ENCODE measurements at regions not wholly inside any gene's neighbourhood (a gene's known extent, or its start where the extent isn't known, plus 50 kb on each side); places are given as distances from the start of the nearest gene placed in this dataset.
"Not testable (repeated sequence)": the region's sequence is repeated elsewhere in the genome, so short reads cannot be mapped to it uniquely, and the experiment has no call there.

DNA sequence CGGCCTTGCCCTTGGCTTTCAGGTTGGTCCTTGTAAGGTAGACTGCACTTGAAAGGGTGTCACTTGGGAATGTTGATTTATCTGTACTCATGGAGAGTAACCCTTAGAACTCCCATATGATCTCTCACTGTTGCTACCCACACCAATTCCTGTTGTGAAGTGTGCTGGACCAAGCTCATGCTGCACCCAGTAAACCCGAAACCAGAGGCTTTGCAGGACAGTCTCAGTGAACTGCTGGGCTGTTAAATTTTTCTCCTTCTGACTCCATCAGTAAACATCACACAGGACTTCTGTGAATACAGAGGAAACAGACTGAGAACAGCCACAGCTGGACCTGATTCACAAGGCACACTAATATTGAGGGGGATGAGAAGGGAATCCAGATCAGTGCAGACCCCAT, 783.0 kb downstream of the TMEM121 start:
- peaks cover 22% of the 10 kb centered on the region for H3K4me1 Mint-ChIP-seq
- no peak overlapping the region for H3K4me3 Mint-ChIP-seq
- H3K27ac Mint-ChIP-seq: no peak overlapping the region
- peaks cover 9% of the 10 kb centered on the region for H3K27me3 Mint-ChIP-seq
- H3K9me3 Mint-ChIP-seq: no peaks in the 10 kb centered on the region
- H3K36me3 Mint-ChIP-seq: no peaks in the 10 kb centered on the region
- no peak for ATAC-seq

GRCh38 chr14:106315436-106315835, 789.1 kb downstream of the TMEM121 start:
- H3K4me3 Mint-ChIP-seq: no peak overlapping the region
- no peak for ATAC-seq
- H3K36me3 Mint-ChIP-seq: no peaks in the 10 kb centered on the region
- peaks cover 18% of the 10 kb centered on the region for H3K4me1 Mint-ChIP-seq
- H3K9me3 Mint-ChIP-seq: no peaks in the 10 kb centered on the region
- no peaks in the 10 kb centered on the region for H3K27me3 Mint-ChIP-seq
- no peak overlapping the region for H3K27ac Mint-ChIP-seq

DNA sequence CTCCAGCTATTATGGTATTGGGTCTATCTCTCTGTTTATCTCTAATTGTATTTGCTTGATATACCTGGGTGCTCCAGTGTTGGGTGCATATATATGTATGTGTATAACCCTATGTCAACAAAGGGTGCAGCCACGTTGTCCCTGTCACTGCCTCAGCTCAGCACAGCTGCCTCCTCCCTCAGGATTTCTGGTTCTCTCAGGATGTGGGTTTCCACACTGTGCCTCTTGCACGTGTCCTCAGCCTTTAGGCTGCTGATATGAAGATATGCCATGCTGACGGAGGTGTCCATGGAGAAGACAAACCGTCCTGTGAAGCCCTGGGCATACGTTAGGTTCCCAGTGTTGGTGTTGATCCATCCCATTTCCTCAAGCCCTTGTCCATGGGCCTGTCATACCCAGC, 791.2 kb downstream of the TMEM121 start:
- Mint-ChIP-seq H3K4me3 (no peak overlapping the region), H3K27me3 (no peaks in the 10 kb centered on the region), H3K27ac (no peak overlapping the region), H3K4me1 (peaks cover 10% of the 10 kb centered on the region), H3K36me3 (no peaks in the 10 kb centered on the region), H3K9me3 (no peaks in the 10 kb centered on the region)
- ATAC-seq: no peak

DNA sequence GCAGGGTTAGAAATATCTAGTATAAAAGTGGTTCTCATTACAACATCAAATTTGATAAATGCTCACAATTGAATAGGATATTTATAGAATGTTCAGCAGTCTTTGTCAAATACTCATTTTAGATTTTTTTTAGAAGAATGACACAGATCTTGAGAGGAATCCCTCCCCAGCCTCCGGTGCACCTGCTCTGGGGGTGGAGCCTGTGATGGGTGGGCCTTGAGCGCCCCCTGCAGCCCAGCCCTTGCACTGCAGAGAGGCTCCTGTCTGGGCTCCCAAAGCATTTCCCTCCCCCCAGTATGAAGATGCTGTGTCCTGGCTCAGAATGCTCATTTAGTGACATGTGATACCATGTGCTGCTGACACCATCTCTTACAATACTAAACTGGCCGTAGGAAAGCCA, 792.3 kb downstream of the TMEM121 start:
- H3K27ac Mint-ChIP-seq: no peak overlapping the region
- H3K27me3 Mint-ChIP-seq: no peaks in the 10 kb centered on the region
- no peak for ATAC-seq
- H3K9me3 Mint-ChIP-seq: no peaks in the 10 kb centered on the region
- no peaks in the 10 kb centered on the region for H3K36me3 Mint-ChIP-seq
- peaks cover 8% of the 10 kb centered on the region for H3K4me1 Mint-ChIP-seq
- H3K4me3 Mint-ChIP-seq: no peak overlapping the region

DNA sequence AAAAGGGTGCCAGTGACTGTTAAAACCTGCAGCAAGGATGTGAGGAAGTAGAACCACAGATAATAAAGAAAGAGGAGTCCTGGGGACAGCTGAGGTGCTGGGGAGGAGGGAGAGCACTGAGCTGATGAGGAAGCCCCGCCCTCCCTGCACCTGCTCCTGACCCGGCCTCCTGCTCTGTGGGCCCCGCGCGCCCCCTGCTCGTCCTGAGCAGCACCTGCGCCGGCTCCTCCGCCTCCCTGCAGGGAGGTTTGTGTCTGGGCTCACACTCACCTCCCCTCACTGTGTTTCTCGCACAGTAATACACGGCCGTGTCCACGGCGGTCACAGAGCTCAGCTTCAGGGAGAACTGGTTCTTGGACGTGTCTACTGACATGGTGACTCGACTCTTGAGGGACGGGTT, 797.6 kb downstream of the TMEM121 start:
- not testable (repeated sequence) for H3K4me3 Mint-ChIP-seq, H3K27me3 Mint-ChIP-seq, H3K4me1 Mint-ChIP-seq, H3K27ac Mint-ChIP-seq, H3K9me3 Mint-ChIP-seq, H3K36me3 Mint-ChIP-seq, ATAC-seq

- ATAC-seq: no peak
- Mint-ChIP-seq H3K4me3 (no peak overlapping the region), H3K36me3 (no peaks in the 10 kb centered on the region), H3K27ac (no peak overlapping the region), H3K4me1 (peaks cover 7% of the 10 kb centered on the region), H3K27me3 (no peaks in the 10 kb centered on the region), H3K9me3 (no peaks in the 10 kb centered on the region)
These were observed 800.9 kb downstream of the TMEM121 start for GRCh38 chr14:106327234-106327633.

DNA sequence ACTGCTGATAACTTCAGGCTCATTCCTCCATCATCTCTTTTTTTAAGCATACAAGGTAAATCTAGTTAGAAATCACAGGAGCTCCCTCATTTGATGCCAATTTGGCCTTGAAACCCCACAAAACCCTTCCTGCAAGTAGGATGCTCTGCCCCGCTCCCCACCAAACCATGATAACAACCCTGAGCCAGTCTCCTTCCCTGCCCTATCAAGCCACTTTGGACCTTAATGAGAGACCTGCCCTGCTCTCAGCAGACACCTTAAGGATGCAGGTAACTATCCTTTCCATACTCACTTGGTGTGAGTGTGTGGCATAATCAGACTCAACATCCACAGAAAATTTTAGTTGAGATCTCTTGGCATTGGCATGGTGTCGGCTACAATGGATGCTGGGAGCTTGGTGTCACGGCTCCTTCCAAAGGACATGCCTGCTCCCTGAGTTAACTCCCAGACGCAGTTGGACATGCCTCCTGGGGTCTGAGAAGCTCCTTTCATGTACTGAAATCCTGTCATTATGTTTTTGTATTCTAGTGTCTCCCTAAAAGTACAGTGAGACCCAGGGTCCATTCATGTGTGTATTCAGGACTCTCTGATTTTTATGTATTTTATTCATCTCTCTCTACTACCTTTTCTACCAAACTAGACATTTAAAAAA, 801.4 kb downstream of the TMEM121 start:
- not testable (repeated sequence) for H3K27me3 Mint-ChIP-seq, H3K4me3 Mint-ChIP-seq, H3K9me3 Mint-ChIP-seq, H3K36me3 Mint-ChIP-seq, H3K4me1 Mint-ChIP-seq, H3K27ac Mint-ChIP-seq, ATAC-seq

- H3K27ac Mint-ChIP-seq, H3K4me3 Mint-ChIP-seq, H3K27me3 Mint-ChIP-seq, H3K36me3 Mint-ChIP-seq, H3K4me1 Mint-ChIP-seq, H3K9me3 Mint-ChIP-seq, ATAC-seq: not testable (repeated sequence)
These were observed 802.9 kb downstream of the TMEM121 start for GRCh38 chr14:106329243-106329642.

DNA sequence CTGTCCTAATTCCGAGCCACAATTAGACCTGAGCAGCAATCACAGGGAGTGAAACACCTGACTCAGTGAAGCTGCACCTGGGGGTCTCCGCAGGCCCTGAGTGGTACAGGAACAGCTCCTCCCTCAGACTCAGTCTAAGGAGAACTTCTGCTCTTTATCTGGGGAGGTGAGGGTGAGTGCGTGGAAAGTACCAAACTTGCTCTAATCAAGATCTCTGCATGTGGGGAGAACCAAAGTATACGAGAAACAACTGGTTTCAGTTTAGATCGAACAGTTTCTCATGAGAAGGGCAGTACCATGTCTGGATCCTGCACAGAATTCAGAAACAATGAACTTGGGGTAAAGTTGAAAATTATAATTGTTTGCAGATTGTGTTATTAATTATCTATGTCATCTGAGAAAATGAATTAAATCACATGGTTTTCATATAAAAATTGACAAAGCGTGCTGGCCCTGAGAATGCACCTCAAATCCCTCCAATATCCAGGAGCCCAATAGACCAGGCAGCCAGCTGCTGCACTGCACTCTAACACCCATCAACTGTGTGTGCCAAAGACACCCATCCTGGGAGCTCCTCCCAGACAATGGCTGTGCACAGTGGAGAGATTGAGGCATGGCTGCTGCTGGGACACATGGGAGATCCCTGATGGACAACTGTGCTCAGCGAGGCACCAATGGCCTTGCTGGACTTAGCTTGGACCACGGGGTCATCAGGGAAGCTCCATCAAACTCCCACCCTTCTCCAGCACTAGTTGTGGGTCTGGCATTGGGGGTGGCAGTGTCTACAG, 803.8 kb downstream of the TMEM121 start:
- H3K27ac Mint-ChIP-seq, H3K4me3 Mint-ChIP-seq, H3K9me3 Mint-ChIP-seq, ATAC-seq, H3K27me3 Mint-ChIP-seq, H3K4me1 Mint-ChIP-seq, H3K36me3 Mint-ChIP-seq: not testable (repeated sequence)

- not testable (repeated sequence) for H3K27ac Mint-ChIP-seq, H3K36me3 Mint-ChIP-seq, H3K4me1 Mint-ChIP-seq, H3K9me3 Mint-ChIP-seq, H3K27me3 Mint-ChIP-seq
- peak overlapping the region; percentile 57 for H3K4me3 Mint-ChIP-seq
- ATAC-seq: peak; percentile 75
These were observed 808.2 kb downstream of the TMEM121 start for GRCh38 chr14:106334428-106335109.

GRCh38 chr14:106335110-106335429, 808.7 kb downstream of the TMEM121 start:
- not testable (repeated sequence) for H3K27me3 Mint-ChIP-seq, H3K36me3 Mint-ChIP-seq, H3K4me1 Mint-ChIP-seq, H3K9me3 Mint-ChIP-seq, H3K27ac Mint-ChIP-seq
- peak; percentile 8 for ATAC-seq
- peak overlapping the region; percentile 57 for H3K4me3 Mint-ChIP-seq

DNA sequence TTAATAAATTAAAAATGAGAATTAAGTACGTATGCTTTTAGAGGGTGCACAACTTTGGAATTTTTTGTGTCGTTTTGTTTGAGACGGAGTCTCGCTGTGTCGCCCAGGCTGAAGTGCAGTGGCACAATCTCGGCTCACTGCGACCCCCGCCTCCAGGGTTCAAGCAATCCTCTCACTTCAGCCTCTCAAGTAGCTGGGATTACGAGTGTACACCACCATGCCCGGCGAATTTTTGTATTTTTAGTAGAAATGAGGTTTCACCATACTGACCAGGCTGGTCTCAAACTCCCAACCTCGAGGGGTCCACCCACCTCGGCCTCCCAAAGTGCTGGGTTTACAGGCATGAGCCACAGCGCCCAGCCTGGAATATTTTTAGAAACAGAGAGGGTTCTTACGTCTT, 812.4 kb downstream of the TMEM121 start:
- H3K4me3 Mint-ChIP-seq, H3K4me1 Mint-ChIP-seq, H3K9me3 Mint-ChIP-seq, H3K27me3 Mint-ChIP-seq, H3K36me3 Mint-ChIP-seq, H3K27ac Mint-ChIP-seq, ATAC-seq: not testable (repeated sequence)

- not testable (repeated sequence) for H3K27me3 Mint-ChIP-seq, H3K4me3 Mint-ChIP-seq, H3K27ac Mint-ChIP-seq, ATAC-seq, H3K36me3 Mint-ChIP-seq, H3K4me1 Mint-ChIP-seq, H3K9me3 Mint-ChIP-seq
These were observed 814.3 kb downstream of the TMEM121 start for GRCh38 chr14:106340658-106341057.

GRCh38 chr14:106341161-106341560, 814.8 kb downstream of the TMEM121 start:
- H3K4me1 Mint-ChIP-seq, H3K4me3 Mint-ChIP-seq, H3K27ac Mint-ChIP-seq, H3K27me3 Mint-ChIP-seq, H3K36me3 Mint-ChIP-seq, H3K9me3 Mint-ChIP-seq, ATAC-seq: not testable (repeated sequence)

DNA sequence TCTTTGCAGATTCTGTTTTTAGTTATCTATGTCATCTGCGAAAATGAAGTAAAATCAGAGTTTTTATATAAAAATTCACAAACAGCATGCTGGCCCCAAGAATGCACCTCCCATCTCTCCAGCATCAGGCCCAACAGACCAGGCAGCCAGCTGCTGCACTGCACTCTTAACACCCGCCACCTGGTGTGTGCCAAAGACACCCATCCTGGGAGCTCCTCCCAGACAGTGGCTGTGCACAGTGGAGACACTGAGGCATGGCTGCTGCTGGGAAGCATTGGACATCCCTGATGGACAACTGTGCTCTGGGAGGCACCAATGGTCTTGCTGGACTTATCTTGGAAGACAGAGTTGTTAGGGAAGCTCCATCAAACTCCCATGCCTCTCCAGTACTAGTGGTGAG, 817.2 kb downstream of the TMEM121 start:
- H3K27me3 Mint-ChIP-seq: no peaks in the 10 kb centered on the region
- ATAC-seq: no peak
- no peak overlapping the region for H3K27ac Mint-ChIP-seq

GRCh38 chr14:106344065-106344614, 817.8 kb downstream of the TMEM121 start:
- H3K4me1 Mint-ChIP-seq: peaks cover 21% of the 10 kb centered on the region
- not testable (repeated sequence) for ATAC-seq, H3K4me3 Mint-ChIP-seq, H3K36me3 Mint-ChIP-seq, H3K27me3 Mint-ChIP-seq, H3K9me3 Mint-ChIP-seq, H3K27ac Mint-ChIP-seq

More for the DNA sequence above, 817.2 kb downstream of the TMEM121 start:
- H3K36me3 Mint-ChIP-seq: peaks cover 8% of the 10 kb centered on the region
- H3K4me1 Mint-ChIP-seq: peaks cover 16% of the 10 kb centered on the region
- H3K4me3 Mint-ChIP-seq: no peak overlapping the region
- no peaks in the 10 kb centered on the region for H3K9me3 Mint-ChIP-seq

Data from stimulated activated memory B cell treated with anti-CD40 and anti-IgM and Interleukin-4, amounts not matched to agents 10 μg/mL and 1 μg/mL and 100 μg/mL, for 72 hours (primary cell).